GM12872 (cell line): ENCODE measurements at regions not wholly inside any gene's neighbourhood (a gene's known extent, or its start where the extent isn't known, plus 50 kb on each side); places are given as distances from the start of the nearest gene placed in this dataset.

Source experiments
- CTCF ChIP-seq: IDR thresholded peaks from 3 replicates; pipeline ENCODE4 v1.5.1; 2011; ENCODE audit warnings: low read depth, mild to moderate bottlenecking, low read length, moderate library complexity; ENCODE audit not compliant: insufficient read depth

- no peak for TF ChIP-seq CTCF
These were observed 198.5 kb upstream of the ADAMTSL1 start for GRCh38 chr9:18275313-18275990.

GRCh38 chr9:18281291-18281690, 192.7 kb upstream of the ADAMTSL1 start:
- TF ChIP-seq CTCF, result no peak

DNA sequence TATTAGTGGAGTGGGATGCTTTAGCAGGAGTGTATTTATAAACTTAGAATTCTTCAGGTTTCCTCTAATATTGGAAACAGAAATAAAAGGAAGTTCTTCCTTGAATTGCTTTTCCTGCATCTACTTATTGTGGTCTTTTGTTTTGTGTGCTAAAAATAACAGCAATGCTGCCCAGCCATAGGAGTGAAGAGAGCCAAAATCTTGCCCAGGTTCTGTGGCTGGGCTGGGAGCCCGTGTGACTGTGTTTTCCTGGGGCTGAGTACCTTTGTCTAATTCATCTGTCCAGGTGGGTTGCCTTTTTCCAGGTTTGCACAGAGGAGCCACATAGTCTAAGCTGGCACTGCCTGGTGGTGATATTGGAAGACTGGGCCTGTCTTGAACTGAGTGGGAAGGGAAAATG, 179.7 kb upstream of the ADAMTSL1 start:
- TF ChIP-seq CTCF, result no peak

DNA sequence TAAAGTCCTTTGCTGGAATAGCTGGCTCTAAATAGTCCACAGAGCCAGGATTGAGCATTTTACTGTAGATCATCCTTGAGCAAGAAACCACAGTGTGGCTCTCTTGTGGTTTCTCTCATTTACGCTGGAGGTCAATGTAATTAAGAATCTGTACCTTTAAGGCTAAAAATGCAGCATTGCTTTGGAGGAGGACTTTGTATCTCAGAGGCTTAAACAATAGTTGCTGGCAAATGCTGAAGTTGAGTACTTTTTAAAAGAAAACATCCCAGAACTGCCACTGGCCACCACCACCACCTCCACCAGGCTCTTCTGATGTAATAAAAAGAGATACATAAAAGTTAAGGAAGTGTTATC, 177.3 kb upstream of the ADAMTSL1 start:
- no peak for TF ChIP-seq CTCF

- TF ChIP-seq CTCF, result peak; percentile 11; the same call in 1 of the 3 replicates
These were observed 176.7 kb upstream of the ADAMTSL1 start for GRCh38 chr9:18297056-18297841.

DNA sequence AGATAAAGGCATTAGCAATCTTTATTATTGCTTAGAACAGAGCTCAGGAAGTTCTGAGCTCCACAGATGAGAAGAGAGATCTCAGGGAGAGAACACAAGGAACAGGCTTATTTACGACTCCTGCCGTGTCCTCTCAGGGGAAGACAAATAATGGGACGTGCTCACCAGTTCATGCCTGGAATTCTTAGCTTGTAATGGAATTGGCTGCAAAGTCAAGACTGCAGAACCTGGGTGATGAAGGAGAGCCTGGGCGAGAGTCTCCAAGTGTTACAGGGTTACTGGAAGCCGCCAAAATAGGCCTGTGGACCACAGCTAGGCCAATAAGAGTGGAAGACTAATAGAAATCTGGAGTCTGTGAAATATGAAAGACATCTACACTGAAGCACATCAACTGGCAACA, 174.5 kb upstream of the ADAMTSL1 start:
- TF ChIP-seq CTCF, result no peak

DNA sequence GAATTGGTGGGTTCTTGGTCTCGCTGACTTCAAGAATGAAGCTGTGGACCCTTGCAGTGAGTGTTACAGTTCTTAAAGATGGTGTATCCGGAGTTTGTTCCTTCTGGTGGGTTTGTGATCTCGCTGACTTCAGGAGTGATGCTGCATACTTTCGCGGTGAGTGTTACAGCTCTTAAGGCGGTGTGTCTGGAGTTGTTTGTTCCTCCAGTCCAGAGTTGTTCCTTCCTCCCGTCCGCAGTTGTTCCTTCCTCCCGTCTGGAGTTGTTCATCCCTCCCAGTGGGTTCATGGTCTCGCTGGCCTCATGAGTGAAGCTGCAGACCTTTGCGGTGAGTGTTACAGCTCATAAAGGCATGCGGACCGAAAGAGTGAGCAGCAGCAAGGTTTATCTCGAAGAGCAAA, 159.6 kb upstream of the ADAMTSL1 start:
- TF ChIP-seq CTCF, result no peak
